Mesenchymal stem cell (in vitro differentiated cells and primary cell): ENCODE measurements at regions not wholly inside any gene's neighbourhood (a gene's known extent, or its start where the extent isn't known, plus 50 kb on each side); places are given as distances from the start of the nearest gene placed in this dataset.

ENCODE experiments used
- DNase-seq: peaks from one replicate; pipeline ENCODE4 v3.0.0-alpha.2; 2013
- H2AFZ ChIP-seq: one replicate; pipeline ENCODE4 v1.6.1; 2013; ENCODE audit warnings: low read depth, mild to moderate bottlenecking, control low read depth, inconsistent platforms, low read length, moderate library complexity
- H2AK5ac ChIP-seq: 2 replicates; pipeline ENCODE4 v1.6.1; 2013; ENCODE audit warnings: low read length, moderate library complexity, mild to moderate bottlenecking, inconsistent platforms; ENCODE audit not compliant: severe bottlenecking
- H2BK120ac ChIP-seq: one replicate; pipeline ENCODE4 v1.6.1; 2013; ENCODE audit warnings: low read depth, mild to moderate bottlenecking, inconsistent platforms, low read length, moderate library complexity
- H2BK12ac ChIP-seq, 2 experiments: one replicate each; pipeline ENCODE4 v1.6.1; 2013; ENCODE audit warnings: inconsistent platforms in 2 of 2, low read length in 2 of 2, mild to moderate bottlenecking in 2 of 2, moderate library complexity in 2 of 2, control low read depth in 1 of 2
- H2BK15ac ChIP-seq: one replicate; pipeline ENCODE4 v1.6.1; 2013; ENCODE audit warnings: mild to moderate bottlenecking, low read depth, inconsistent platforms; ENCODE audit not compliant: poor library complexity, severe bottlenecking
- H2BK5ac ChIP-seq: 2 replicates; pipeline ENCODE4 v1.6.1; 2013; ENCODE audit warnings: low read depth, mild to moderate bottlenecking, low read length, control low read depth, inconsistent platforms; ENCODE audit not compliant: poor library complexity, severe bottlenecking
- H3K14ac ChIP-seq, 2 experiments: one replicate each; pipeline ENCODE4 v1.6.1; 2013; ENCODE audit warnings: inconsistent platforms in 2 of 2, low read length in 2 of 2, control low read depth in 1 of 2, mild to moderate bottlenecking in 1 of 2, moderate library complexity in 1 of 2
- H3K18ac ChIP-seq, 2 experiments: one replicate each; pipeline ENCODE4 v1.6.1; 2013; ENCODE audit warnings: inconsistent platforms in 2 of 2, low read length in 2 of 2, control low read depth in 1 of 2, low read depth in 1 of 2, mild to moderate bottlenecking in 1 of 2
- H3K23ac ChIP-seq, 2 experiments: one replicate each; pipeline ENCODE4 v1.6.1; 2013; ENCODE audit warnings: inconsistent platforms in 2 of 2, low read length in 2 of 2, mild to moderate bottlenecking in 2 of 2, moderate library complexity in 2 of 2, control low read depth in 1 of 2
- H3K27ac ChIP-seq: 2 replicates; pipeline ENCODE4 v1.5.1; 2013; ENCODE audit warnings: mild to moderate bottlenecking, moderate library complexity, low read length, control low read depth, inconsistent platforms; ENCODE audit not compliant: poor library complexity, severe bottlenecking
- H3K27me3 ChIP-seq, 2 experiments: 2 replicates each; pipeline versions ENCODE4 v1.6.1 to v1.7.0; 2013; ENCODE audit warnings: low read length in 2 of 2, mild to moderate bottlenecking in 2 of 2, moderate library complexity in 2 of 2, control low read depth in 1 of 2, inconsistent platforms in 1 of 2; ENCODE audit not compliant: control insufficient read depth in 1 of 2, insufficient read depth in 1 of 2
- H3K36me3 ChIP-seq, 2 experiments: 2 replicates each; pipeline versions ENCODE4 v1.6.1 to v1.7.0; 2013; ENCODE audit warnings: low read length in 2 of 2, control low read depth in 1 of 2, inconsistent platforms in 1 of 2, low read depth in 1 of 2, mild to moderate bottlenecking in 1 of 2; ENCODE audit not compliant: insufficient read depth in 2 of 2, control insufficient read depth in 1 of 2
- H3K4ac ChIP-seq, 2 experiments: one replicate each; pipeline ENCODE4 v1.6.1; 2013; ENCODE audit warnings: inconsistent platforms in 2 of 2, low read length in 2 of 2, mild to moderate bottlenecking in 2 of 2, moderate library complexity in 2 of 2, control low read depth in 1 of 2, low read depth in 1 of 2
- H3K4me1 ChIP-seq: 2 replicates; pipeline ENCODE4 v1.6.1; 2013; ENCODE audit warnings: low read depth, low read length, control low read depth; ENCODE audit not compliant: control insufficient read depth, insufficient read depth
- H3K4me2 ChIP-seq: 2 replicates; pipeline ENCODE4 v1.6.1; 2013; ENCODE audit warnings: low read length, mild to moderate bottlenecking, inconsistent platforms; ENCODE audit not compliant: poor library complexity, severe bottlenecking
- H3K4me3 ChIP-seq, 2 experiments: 2 replicates each; pipeline versions ENCODE4 v1.5.1 to v1.7.0; 2013; ENCODE audit warnings: low read length in 2 of 2, mild to moderate bottlenecking in 2 of 2, control low read depth in 1 of 2, low read depth in 1 of 2; ENCODE audit not compliant: insufficient read depth in 1 of 2
- H3K79me1 ChIP-seq: replicated peaks from 2 replicates; pipeline ENCODE4 v1.6.1; 2013; ENCODE audit warnings: mild to moderate bottlenecking, control low read depth, low read length, inconsistent platforms; ENCODE audit not compliant: poor library complexity, severe bottlenecking
- H3K9ac ChIP-seq: 2 replicates; pipeline ENCODE4 v1.7.0; 2013; ENCODE audit warnings: mild to moderate bottlenecking, low read length, moderate library complexity
- H3K9me3 ChIP-seq: 2 replicates; pipeline ENCODE4 v1.7.0; 2013; ENCODE audit warnings: mild to moderate bottlenecking, low read length; ENCODE audit not compliant: control insufficient read depth
- H4K8ac ChIP-seq: one replicate; pipeline ENCODE4 v1.6.1; 2013; ENCODE audit warnings: inconsistent platforms, mild to moderate bottlenecking, low read length, moderate library complexity
- H4K91ac ChIP-seq: one replicate; pipeline ENCODE4 v1.6.1; 2013; ENCODE audit warnings: mild to moderate bottlenecking, low read length, inconsistent platforms
- WGBS: methylation state at CpG from one replicate; pipeline ENCODE4 v1.1.7; 2013; ENCODE audit warnings: mixed read lengths; 5-methylcytosine and 5-hydroxymethylcytosine counted together

DNA sequence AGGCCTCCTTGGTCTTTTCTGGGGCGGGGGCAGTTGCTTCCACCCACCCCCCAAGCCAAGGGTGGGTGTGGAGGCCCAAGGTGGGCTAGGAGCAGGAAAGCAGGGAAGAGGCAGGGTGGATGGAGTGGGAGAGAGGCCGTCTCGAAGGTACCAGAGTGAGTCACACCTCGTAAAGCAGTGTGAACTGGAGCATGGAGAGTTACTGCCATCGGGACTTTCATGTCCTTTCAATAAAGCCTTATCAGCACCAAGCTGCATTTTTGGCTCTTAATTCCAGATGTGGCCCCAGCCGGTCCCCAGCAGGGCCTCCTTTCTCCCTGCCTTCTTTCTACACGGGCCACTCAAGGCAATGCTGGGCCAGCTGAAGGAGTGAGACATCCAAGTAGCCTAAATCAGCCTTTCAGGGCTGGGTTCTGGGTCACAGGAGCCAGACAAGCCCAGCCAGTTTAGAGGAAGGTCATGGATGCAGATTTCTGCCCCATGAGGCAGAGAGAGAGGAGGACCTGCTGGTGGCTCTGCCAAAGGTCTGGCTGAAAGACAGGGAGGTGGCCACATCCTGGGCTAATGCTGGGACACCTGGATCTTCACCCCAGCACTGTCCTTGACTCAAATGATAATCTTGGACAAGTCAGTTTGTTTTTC lies 59.0 kb upstream of the CD82 start:
- H2BK120ac ChIP-seq: no peak overlapping the region
- H3K36me3 ChIP-seq: no peaks in the 10 kb centered on the region
- H3K4me1 ChIP-seq: peaks cover 6% of the 10 kb centered on the region
- WGBS: 50% methylated on average over 7 of the region's 7 CpGs
- no peak overlapping the region for H3K4me2 ChIP-seq
- no peak for DNase-seq
- no peak overlapping the region for H3K18ac ChIP-seq
- H3K23ac ChIP-seq: no peak overlapping the region
- H3K79me1 ChIP-seq: no peaks in the 10 kb centered on the region
- H2AFZ ChIP-seq: no peak overlapping the region
- H3K4ac ChIP-seq: no peak overlapping the region
- no peak overlapping the region for H2BK5ac ChIP-seq
- H3K9me3 ChIP-seq: peaks cover 12% of the 10 kb centered on the region
- no peak overlapping the region for H2BK15ac ChIP-seq
- H3K4me3 ChIP-seq: no peak overlapping the region
- no peak overlapping the region for H3K9ac ChIP-seq
- no peak overlapping the region for H4K8ac ChIP-seq
- H2BK12ac ChIP-seq: no peak overlapping the region
- H3K27ac ChIP-seq: no peak overlapping the region
- H4K91ac ChIP-seq: no peak overlapping the region
- H3K14ac ChIP-seq: no peak overlapping the region
- H3K27me3 ChIP-seq: peaks cover 28 to 65% of the 10 kb centered on the region in 2 experiments
- no peak overlapping the region for H2AK5ac ChIP-seq

GRCh38 chr11:44507491-44507890 lies 58.0 kb upstream of the CD82 start:
- Histone ChIP-seq H3K79me1 (no peaks in the 10 kb centered on the region), H2BK120ac (no peak overlapping the region), H3K4me2 (no peak overlapping the region), H3K36me3 (no peaks in the 10 kb centered on the region), H3K23ac (no peak overlapping the region), H3K9ac (no peak overlapping the region), H2AFZ (no peak overlapping the region), H2AK5ac (no peak overlapping the region), H3K18ac (no peak overlapping the region), H2BK12ac (no peak overlapping the region), H3K27ac (no peak overlapping the region), H3K4me1 (peaks cover 6% of the 10 kb centered on the region), H3K27me3 (peaks cover 38 to 66% of the 10 kb centered on the region in 2 experiments), H2BK5ac (no peak overlapping the region), H3K9me3 (peaks cover 12% of the 10 kb centered on the region), H3K4me3 (no peak overlapping the region), H3K14ac (no peak overlapping the region), H4K8ac (no peak overlapping the region), H2BK15ac (no peak overlapping the region), H3K4ac (no peak overlapping the region), H4K91ac (no peak overlapping the region)
- DNase-seq: no peak
- WGBS: 97% methylated on average over 3 of the region's 3 CpGs

GRCh38 chr11:44507896-44508445 lies 57.5 kb upstream of the CD82 start:
- Histone ChIP-seq H3K4me3 (no peak overlapping the region), H3K4me2 (no peak overlapping the region), H3K18ac (no peak overlapping the region)

GRCh38 chr11:44509296-44509695 lies 56.2 kb upstream of the CD82 start:
- H3K4me2 ChIP-seq: no peak overlapping the region
- H3K79me1 ChIP-seq: no peaks in the 10 kb centered on the region
- H3K9me3 ChIP-seq: peaks cover 12% of the 10 kb centered on the region
- H3K36me3 ChIP-seq: no peaks in the 10 kb centered on the region
- H3K4me1 ChIP-seq: peaks cover 6% of the 10 kb centered on the region
- H3K18ac ChIP-seq: no peak overlapping the region
- no peak overlapping the region for H4K8ac ChIP-seq
- H2BK120ac ChIP-seq: no peak overlapping the region
- H3K4ac ChIP-seq: no peak overlapping the region
- H3K27ac ChIP-seq: no peak overlapping the region
- H3K27me3 ChIP-seq: peaks cover 39 to 56% of the 10 kb centered on the region in 2 experiments
- H2AFZ ChIP-seq: no peak overlapping the region
- H3K23ac ChIP-seq: no peak overlapping the region
- no peak overlapping the region for H2BK12ac ChIP-seq
- no peak overlapping the region for H4K91ac ChIP-seq
- WGBS: 30% methylated on average over 2 of the region's 5 CpGs
- H2BK5ac ChIP-seq: no peak overlapping the region
- no peak for DNase-seq
- no peak overlapping the region for H3K4me3 ChIP-seq
- H2AK5ac ChIP-seq: no peak overlapping the region
- no peak overlapping the region for H3K9ac ChIP-seq
- H3K14ac ChIP-seq: no peak overlapping the region
- no peak overlapping the region for H2BK15ac ChIP-seq

More at GRCh38 chr11:44507896-44508445, 57.5 kb upstream of the CD82 start:
- WGBS: 91% methylated on average over 3 of the region's 3 CpGs
- no peak overlapping the region for H2AFZ ChIP-seq
- H4K91ac ChIP-seq: no peak overlapping the region
- no peak overlapping the region for H3K9ac ChIP-seq
- no peak overlapping the region for H2BK15ac ChIP-seq
- no peak overlapping the region for H2BK12ac ChIP-seq
- no peak overlapping the region for H4K8ac ChIP-seq
- peaks cover 6% of the 10 kb centered on the region for H3K4me1 ChIP-seq
- H3K4ac ChIP-seq: no peak overlapping the region
- H3K23ac ChIP-seq: no peak overlapping the region
- H3K9me3 ChIP-seq: peaks cover 12% of the 10 kb centered on the region
- no peaks in the 10 kb centered on the region for H3K36me3 ChIP-seq
- no peak overlapping the region for H2AK5ac ChIP-seq
- no peak overlapping the region for H2BK120ac ChIP-seq
- H2BK5ac ChIP-seq: no peak overlapping the region
- no peak overlapping the region for H3K27ac ChIP-seq
- no peak for DNase-seq
- no peak overlapping the region for H3K14ac ChIP-seq
- H3K79me1 ChIP-seq: no peaks in the 10 kb centered on the region
- peaks cover 39 to 66% of the 10 kb centered on the region in 2 experiments for H3K27me3 ChIP-seq
